Trophoblast cell (in vitro differentiated cells and primary cell): ENCODE measurements at regions not wholly inside any gene's neighbourhood (a gene's known extent, or its start where the extent isn't known, plus 50 kb on each side); places are given as distances from the start of the nearest gene placed in this dataset.
A peak's percentile ranks its signal among the peaks of the same experiment; 100 is the strongest.

Source experiments
- DNase-seq, 2 donors: peaks; one replicate each; pipeline ENCODE4 v3.0.0-alpha.2; 2016
- H2AFZ ChIP-seq: 2 replicates; pipeline ENCODE4 v1.6.1; 2013; ENCODE audit warnings: low read length, moderate library complexity, mild to moderate bottlenecking; ENCODE audit not compliant: insufficient read depth, poor library complexity
- H2AK5ac ChIP-seq: 2 replicates; pipeline ENCODE4 v1.6.1; 2013; ENCODE audit warnings: mild to moderate bottlenecking, low read length
- H2BK120ac ChIP-seq: 2 replicates; pipeline ENCODE4 v1.6.1; 2013; ENCODE audit warnings: low read length, mild to moderate bottlenecking, moderate library complexity; ENCODE audit not compliant: insufficient read depth, poor library complexity
- H2BK12ac ChIP-seq: 2 replicates; pipeline ENCODE4 v1.6.1; 2013; ENCODE audit warnings: mild to moderate bottlenecking, low read length, moderate library complexity
- H2BK5ac ChIP-seq: 2 replicates; pipeline ENCODE4 v1.6.1; 2013; ENCODE audit warnings: low read length, low read depth, moderate library complexity, mild to moderate bottlenecking; ENCODE audit not compliant: poor library complexity
- H3K14ac ChIP-seq: 2 replicates; pipeline ENCODE4 v1.6.1; 2013; ENCODE audit warnings: mild to moderate bottlenecking, low read length
- H3K18ac ChIP-seq: 2 replicates; pipeline ENCODE4 v1.6.1; 2013; ENCODE audit warnings: mild to moderate bottlenecking, low read length
- H3K23ac ChIP-seq: 2 replicates; pipeline ENCODE4 v1.6.1; 2013; ENCODE audit warnings: low read length
- H3K27ac ChIP-seq: 2 replicates; pipeline ENCODE4 v1.5.1; 2013; ENCODE audit warnings: low read depth, mild to moderate bottlenecking, inconsistent platforms, low read length, moderate library complexity
- H3K27me3 ChIP-seq: 2 replicates; pipeline ENCODE4 v1.6.1; 2013; ENCODE audit warnings: inconsistent platforms, mild to moderate bottlenecking, low read length, moderate library complexity; ENCODE audit not compliant: insufficient read depth
- H3K36me3 ChIP-seq, 2 experiments: 1 replicate in 1 of 2; 2 replicates in 1 of 2; pipeline ENCODE4 v1.6.1; 2013; ENCODE audit warnings: low read length in 2 of 2, mild to moderate bottlenecking in 2 of 2, moderate library complexity in 1 of 2; ENCODE audit not compliant: insufficient read depth in 2 of 2, control insufficient read depth in 1 of 2
- H3K4ac ChIP-seq: 2 replicates; pipeline ENCODE4 v1.6.1; 2013; ENCODE audit warnings: low read depth, mild to moderate bottlenecking, low read length, moderate library complexity
- H3K4me1 ChIP-seq, 2 experiments: 1 replicate in 1 of 2; 2 replicates in 1 of 2; pipeline ENCODE4 v1.6.1; 2013; ENCODE audit warnings: low read length in 2 of 2, mild to moderate bottlenecking in 2 of 2, moderate library complexity in 1 of 2; ENCODE audit not compliant: insufficient read depth in 2 of 2, control insufficient read depth in 1 of 2
- H3K4me2 ChIP-seq: 2 replicates; pipeline ENCODE4 v1.6.1; 2013; ENCODE audit warnings: inconsistent platforms, mild to moderate bottlenecking, low read length, moderate library complexity
- H3K4me3 ChIP-seq: 2 replicates; pipeline ENCODE4 v1.5.1; 2013; ENCODE audit warnings: mild to moderate bottlenecking, low read depth, low read length, inconsistent platforms
- H3K79me1 ChIP-seq: one replicate; pipeline ENCODE4 v1.6.1; 2013; ENCODE audit warnings: low read length
- H3K79me2 ChIP-seq: 2 replicates; pipeline ENCODE4 v1.6.1; 2013; ENCODE audit warnings: low read length, mild to moderate bottlenecking; ENCODE audit not compliant: control insufficient read depth, insufficient read depth, poor library complexity
- H3K9ac ChIP-seq: 2 replicates; pipeline ENCODE4 v1.6.1; 2013; ENCODE audit warnings: mild to moderate bottlenecking, low read length
- H3K9me3 ChIP-seq: 2 replicates; pipeline ENCODE4 v1.6.1; 2013; ENCODE audit warnings: low read depth, mild to moderate bottlenecking, control low read depth, inconsistent platforms, low read length; ENCODE audit not compliant: insufficient read depth
- H4K12ac ChIP-seq: 2 replicates; pipeline ENCODE4 v1.6.1; 2013; ENCODE audit warnings: low read depth, mild to moderate bottlenecking, low read length, moderate library complexity
- H4K8ac ChIP-seq: 2 replicates; pipeline ENCODE4 v1.6.1; 2013; ENCODE audit warnings: low read depth, mild to moderate bottlenecking, low read length, moderate library complexity
- H4K91ac ChIP-seq: one replicate; pipeline ENCODE4 v1.6.1; 2013; ENCODE audit warnings: low read depth, mild to moderate bottlenecking, low read length, moderate library complexity
- whole genome bisulfite sequencing: extraction: QIAGEN DNeasy Blood & Tissue Kit; methylation state at CpG from one replicate; pipeline ENCODE4 v1.1.7; 2013; ENCODE audit warnings: missing lambda C conversion rate; ENCODE audit not compliant: insufficient read length, insufficient coverage; ENCODE audit errors: extremely low coverage; 5-methylcytosine and 5-hydroxymethylcytosine counted together

DNA sequence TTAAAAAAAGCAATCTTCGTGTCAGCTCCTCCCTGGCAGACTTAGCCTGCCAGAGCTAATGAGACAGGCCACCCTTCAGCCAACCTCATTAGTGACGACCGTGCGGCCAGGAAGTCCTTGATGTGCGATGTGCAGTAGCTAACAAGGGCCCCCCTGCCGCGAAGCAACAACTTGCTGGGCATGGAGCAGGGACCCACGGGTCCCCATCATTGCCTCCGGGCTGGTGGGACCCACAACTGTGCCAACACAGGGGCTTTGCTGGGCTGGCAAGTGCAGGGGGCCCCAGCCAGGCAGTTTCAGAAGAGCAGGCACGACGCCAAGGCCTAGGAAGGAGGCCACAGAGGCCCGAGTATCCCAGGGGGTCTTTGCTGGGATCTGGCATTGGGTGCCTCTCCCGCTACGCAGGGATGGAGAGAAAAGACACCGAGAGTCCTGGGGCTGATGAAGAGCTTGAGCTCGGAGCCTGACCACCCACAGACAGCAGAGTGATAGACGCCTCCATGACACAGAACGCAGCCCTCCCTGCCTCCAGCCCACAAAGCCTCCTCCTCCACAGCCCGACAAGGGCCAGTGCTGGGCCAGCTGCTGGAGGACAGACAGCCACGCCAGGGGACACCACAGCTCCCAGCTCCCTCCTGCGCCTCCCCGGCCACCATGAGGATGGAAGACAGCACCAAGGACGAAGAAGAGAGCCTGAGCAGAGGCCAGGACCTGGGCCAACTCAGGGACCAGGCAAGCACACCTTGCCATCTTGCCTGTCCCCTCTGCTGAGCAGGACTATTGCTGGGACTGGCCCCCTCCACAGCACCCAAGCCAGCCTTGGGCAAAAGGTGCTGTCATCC lies 96.6 kb downstream of the YTHDF1 start:
- Histone ChIP-seq H4K12ac (no peak overlapping the region), H3K14ac (no peak overlapping the region), H3K9me3 (peaks cover 10% of the 10 kb centered on the region), H3K23ac (no peak overlapping the region), H3K27ac (no peak overlapping the region), H3K9ac (no peak overlapping the region), H2BK12ac (no peak overlapping the region), H3K4me1 (no peaks in the 10 kb centered on the region), H3K4me2 (no peak overlapping the region), H3K36me3 (no peaks in the 10 kb centered on the region), H3K27me3 (no peaks in the 10 kb centered on the region), H2AFZ (no peak overlapping the region), H2AK5ac (no peak overlapping the region), H3K79me1 (no peaks in the 10 kb centered on the region), H4K8ac (no peak overlapping the region), H2BK5ac (no peak overlapping the region), H4K91ac (no peak overlapping the region), H3K4me3 (no peak overlapping the region), H3K79me2 (no peaks in the 10 kb centered on the region), H3K4ac (no peak overlapping the region), H3K18ac (no peak overlapping the region), H2BK120ac (no peak overlapping the region)
- no CpG with 5 or more reads among the region's 23 CpGs for WGBS
- no peak for DNase-seq

DNA sequence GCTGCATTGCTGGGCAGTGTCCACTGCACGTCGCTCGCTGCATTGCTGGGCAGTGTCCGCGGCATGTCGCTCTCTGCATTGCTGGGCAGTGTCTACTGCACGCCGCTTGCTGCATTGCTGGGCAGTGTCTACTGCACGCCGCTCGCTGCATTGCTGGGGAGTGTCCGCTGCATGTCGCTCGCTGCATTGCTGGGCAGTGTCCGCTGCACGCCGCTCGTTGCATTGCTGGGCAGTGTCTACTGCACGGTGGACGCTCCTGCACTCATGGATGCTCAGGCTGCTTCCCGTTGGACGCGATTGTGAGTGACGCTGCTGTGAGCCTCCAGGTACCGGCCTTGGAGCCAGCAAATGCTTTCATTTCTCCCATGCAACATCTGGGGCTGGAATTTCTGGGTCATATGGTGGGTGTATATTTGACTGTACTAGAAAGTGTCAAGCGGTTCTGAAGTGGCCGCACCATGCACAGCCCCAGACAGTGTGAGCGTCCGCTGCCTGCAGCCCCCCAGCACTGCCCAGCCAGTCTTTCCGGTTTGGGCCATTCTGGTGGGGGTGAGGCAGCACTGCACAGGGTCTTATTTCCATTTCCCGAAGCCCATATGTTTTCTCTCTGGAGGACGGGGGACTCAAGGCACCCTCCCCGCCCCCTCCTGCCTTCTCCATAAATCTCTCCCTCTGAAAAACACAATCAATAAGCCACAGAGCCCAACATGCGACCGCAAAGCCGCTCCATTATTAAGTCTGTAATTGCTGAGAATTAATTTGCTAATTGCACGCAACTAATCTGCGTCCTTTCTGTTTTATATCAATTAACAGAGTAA lies 97.4 kb downstream of the YTHDF1 start:
- Histone ChIP-seq H3K27me3 (no peaks in the 10 kb centered on the region), H3K18ac (no peak overlapping the region), H3K79me1 (no peaks in the 10 kb centered on the region), H4K8ac (no peak overlapping the region), H4K91ac (no peak overlapping the region), H3K27ac (no peak overlapping the region), H3K4ac (no peak overlapping the region), H3K4me1 (no peaks in the 10 kb centered on the region), H3K4me3 (no peak overlapping the region), H3K9ac (no peak overlapping the region), H2AFZ (no peak overlapping the region), H2BK120ac (no peak overlapping the region), H3K9me3 (peaks cover 10% of the 10 kb centered on the region), H3K14ac (no peak overlapping the region), H2AK5ac (no peak overlapping the region), H3K23ac (no peak overlapping the region), H3K79me2 (no peaks in the 10 kb centered on the region), H3K4me2 (no peak overlapping the region), H4K12ac (no peak overlapping the region), H2BK5ac (no peak overlapping the region), H3K36me3 (no peaks in the 10 kb centered on the region), H2BK12ac (no peak overlapping the region)
- DNase-seq, result no peak
- no CpG with 5 or more reads among the region's 38 CpGs for WGBS

DNA sequence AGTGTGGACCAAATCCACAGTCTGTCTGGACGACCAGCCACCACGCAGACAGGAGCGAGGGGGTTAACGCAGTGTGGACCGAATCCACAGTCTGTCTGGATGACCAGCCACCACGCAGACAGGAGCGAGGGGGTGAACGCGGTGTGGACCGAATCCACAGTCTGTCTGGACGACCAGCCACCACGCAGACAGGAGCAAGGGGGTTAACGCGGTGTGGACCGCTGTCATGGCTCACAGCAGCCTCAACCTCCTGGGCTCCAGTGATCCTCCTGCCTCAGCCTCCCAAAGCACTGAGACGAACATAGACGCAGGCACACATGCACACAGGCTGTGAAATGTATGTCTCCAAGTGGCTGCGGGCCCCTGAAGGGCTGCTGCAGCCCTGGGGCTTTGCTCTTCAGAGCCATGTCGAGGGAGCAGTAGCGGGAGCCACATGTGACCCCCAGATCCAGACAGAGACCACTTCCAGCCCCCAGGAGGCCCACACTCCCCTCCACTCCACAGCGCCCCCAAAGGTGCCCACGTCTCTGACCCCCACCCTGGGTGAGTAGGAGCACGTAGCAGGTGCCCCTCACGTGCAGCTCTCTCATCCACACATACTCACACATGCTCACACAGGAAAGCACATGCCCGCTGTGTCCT lies 98.1 kb downstream of the YTHDF1 start:
- Histone ChIP-seq H3K27me3 (no peaks in the 10 kb centered on the region), H3K23ac (no peak overlapping the region), H3K14ac (no peak overlapping the region), H3K4me3 (peak overlapping the region; percentile 8), H3K9me3 (peaks cover 10% of the 10 kb centered on the region), H3K27ac (no peak overlapping the region), H4K12ac (no peak overlapping the region), H3K79me2 (no peaks in the 10 kb centered on the region), H3K9ac (no peak overlapping the region), H4K8ac (no peak overlapping the region), H3K18ac (no peak overlapping the region), H3K4ac (no peak overlapping the region), H2BK5ac (no peak overlapping the region), H2AFZ (no peak overlapping the region), H3K4me1 (no peaks in the 10 kb centered on the region), H2BK120ac (no peak overlapping the region), H2BK12ac (no peak overlapping the region), H3K79me1 (no peaks in the 10 kb centered on the region), H3K4me2 (no peak overlapping the region), H4K91ac (no peak overlapping the region), H3K36me3 (no peaks in the 10 kb centered on the region), H2AK5ac (no peak overlapping the region)
- no CpG with 5 or more reads among the region's 25 CpGs for WGBS
- no peak for DNase-seq

DNA sequence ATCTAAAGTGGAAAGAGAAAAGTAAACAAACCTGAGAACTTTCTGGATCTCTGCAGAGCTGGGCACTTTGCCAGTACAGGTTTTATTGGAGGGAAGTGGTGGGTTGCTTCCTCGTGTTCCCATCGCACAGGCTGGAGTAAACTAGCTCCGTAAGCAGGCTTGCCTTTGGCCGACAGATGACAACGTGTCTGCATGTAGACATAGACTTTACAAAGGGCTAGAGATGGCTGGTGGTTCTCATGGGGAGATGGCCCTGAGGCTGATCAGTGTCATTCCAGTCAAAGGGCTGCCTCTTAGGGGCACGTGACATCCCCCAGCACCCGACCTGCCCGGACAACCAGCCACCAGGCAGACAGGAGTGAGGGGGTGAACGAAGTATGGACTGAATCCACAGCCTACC lies 98.8 kb downstream of the YTHDF1 start:
- Histone ChIP-seq H3K4me3 (no peak overlapping the region), H4K8ac (no peak overlapping the region), H3K79me2 (no peaks in the 10 kb centered on the region), H3K36me3 (no peaks in the 10 kb centered on the region), H2AK5ac (no peak overlapping the region), H3K9ac (no peak overlapping the region), H2AFZ (no peak overlapping the region), H3K9me3 (peaks cover 11% of the 10 kb centered on the region), H3K4me1 (no peaks in the 10 kb centered on the region), H3K27ac (no peak overlapping the region), H3K79me1 (no peaks in the 10 kb centered on the region), H4K91ac (no peak overlapping the region), H4K12ac (no peak overlapping the region), H3K27me3 (no peaks in the 10 kb centered on the region), H3K23ac (no peak overlapping the region), H3K4ac (no peak overlapping the region), H3K18ac (no peak overlapping the region), H2BK12ac (no peak overlapping the region), H2BK120ac (no peak overlapping the region), H2BK5ac (no peak overlapping the region), H3K14ac (no peak overlapping the region), H3K4me2 (no peak overlapping the region)
- WGBS, result no CpG with 5 or more reads among the region's 9 CpGs
- DNase-seq, result no peak
